ENCODE measurements at regions not wholly inside any gene's neighbourhood (a gene's known extent, or its start where the extent isn't known, plus 50 kb on each side); places are given as distances from the start of the nearest gene placed in this dataset.

DNA sequence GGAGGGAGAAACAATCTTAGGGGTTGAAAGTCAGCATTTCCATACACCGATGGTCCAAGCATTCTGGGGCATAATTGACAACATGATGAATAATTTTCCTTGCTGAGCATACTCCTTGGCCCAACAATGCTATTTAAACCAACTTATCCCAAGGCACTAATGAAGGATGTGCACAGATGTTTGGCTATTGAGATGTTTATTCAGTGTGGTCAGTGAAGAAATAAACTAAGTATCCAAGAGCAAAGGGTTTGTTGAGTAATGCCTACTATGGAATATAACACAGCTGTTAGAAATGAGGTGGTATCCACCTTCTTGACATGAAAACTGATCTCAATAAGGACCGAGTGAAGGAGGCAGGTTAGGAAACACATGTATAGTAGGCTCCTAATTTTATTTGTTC lies 53.9 kb upstream of the RAB6D start:
- no peaks in the 10 kb centered on the region for H3K36me3 ChIP-seq
- intact Hi-C loops (cut with DNase I; ENCODE audit: low total_unique reads), result loop anchor here (10.0 kb wide), 1 partner anchor 107 kb away; the partner anchor contains the start of gene CCDC74A
- WGBS, 2 donors (ENCODE audit: low coverage in 1 of 2), result 42 to 69% methylated on average over 2 of the region's 2 CpGs
- no peak for DNase-seq
- no peaks in the 10 kb centered on the region for H3K9me3 ChIP-seq
- H3K27me3 ChIP-seq, result peaks cover 14% of the 10 kb centered on the region
- no peaks in the 10 kb centered on the region for H3K4me1 ChIP-seq
- in situ Hi-C loops (cut with MboI; ENCODE audit: low pct_ligation_motif_present in 1 of 4, low pct_unique_long_range_greater_than_20kb in 1 of 4, low sequenced_read_pairs in 3 of 4), result loop anchor here in 2 of 4 donors (25.0 kb wide), 1 partner anchor 244 kb away; no protein-coding TSS in a partner anchor
- no peak for TF ChIP-seq EP300 (IDR thresholded peaks at IDR 0.05; ENCODE audit: low read depth)
- no peak for TF ChIP-seq POLR2AphosphoS5 (IDR thresholded peaks at IDR 0.05)
- no peak for TF ChIP-seq POLR2A (IDR thresholded peaks at IDR 0.05)
- TF ChIP-seq, protein P1, sequence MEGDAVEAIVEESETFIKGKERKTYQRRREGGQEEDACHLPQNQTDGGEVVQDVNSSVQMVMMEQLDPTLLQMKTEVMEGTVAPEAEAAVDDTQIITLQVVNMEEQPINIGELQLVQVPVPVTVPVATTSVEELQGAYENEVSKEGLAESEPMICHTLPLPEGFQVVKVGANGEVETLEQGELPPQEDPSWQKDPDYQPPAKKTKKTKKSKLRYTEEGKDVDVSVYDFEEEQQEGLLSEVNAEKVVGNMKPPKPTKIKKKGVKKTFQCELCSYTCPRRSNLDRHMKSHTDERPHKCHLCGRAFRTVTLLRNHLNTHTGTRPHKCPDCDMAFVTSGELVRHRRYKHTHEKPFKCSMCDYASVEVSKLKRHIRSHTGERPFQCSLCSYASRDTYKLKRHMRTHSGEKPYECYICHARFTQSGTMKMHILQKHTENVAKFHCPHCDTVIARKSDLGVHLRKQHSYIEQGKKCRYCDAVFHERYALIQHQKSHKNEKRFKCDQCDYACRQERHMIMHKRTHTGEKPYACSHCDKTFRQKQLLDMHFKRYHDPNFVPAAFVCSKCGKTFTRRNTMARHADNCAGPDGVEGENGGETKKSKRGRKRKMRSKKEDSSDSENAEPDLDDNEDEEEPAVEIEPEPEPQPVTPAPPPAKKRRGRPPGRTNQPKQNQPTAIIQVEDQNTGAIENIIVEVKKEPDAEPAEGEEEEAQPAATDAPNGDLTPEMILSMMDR (IDR thresholded peaks at IDR 0.05), result no peak
- no peak overlapping the region for H3K4me3 ChIP-seq
- H3K27ac ChIP-seq, result no peak overlapping the region

DNA sequence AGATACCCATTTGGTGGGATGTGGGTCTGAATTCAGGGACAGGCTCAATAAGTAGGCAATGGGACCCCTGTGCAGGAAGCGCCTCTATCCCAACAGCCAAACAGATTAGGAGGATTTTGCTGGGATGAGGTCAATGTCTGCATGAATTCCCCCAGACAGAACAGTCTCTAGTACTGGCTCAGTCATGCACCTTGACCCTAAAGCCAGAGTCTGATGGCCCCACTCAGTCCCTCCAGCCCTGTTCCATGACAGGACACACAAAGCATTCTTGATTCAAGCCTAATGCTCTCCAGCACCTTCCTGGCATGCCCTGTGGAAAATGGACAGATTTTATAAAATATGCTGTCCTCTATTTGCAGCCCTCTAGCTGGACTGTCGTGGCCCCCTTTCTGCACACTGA lies 49.8 kb upstream of the RAB6D start:
- H3K9me3 ChIP-seq, result no peaks in the 10 kb centered on the region
- no peaks in the 10 kb centered on the region for H3K36me3 ChIP-seq
- intact Hi-C loops (cut with DNase I; ENCODE audit: low total_unique reads) (loop anchor here (10.0 kb wide), 1 partner anchor 111 kb away; the partner anchor contains the start of gene CCDC74A), in situ Hi-C loops (cut with MboI; ENCODE audit: low pct_ligation_motif_present in 1 of 4, low pct_unique_long_range_greater_than_20kb in 1 of 4, low sequenced_read_pairs in 3 of 4) (loop anchor here in 2 of 4 donors (25.0 kb wide), 1 partner anchor 249 kb away; no protein-coding TSS in a partner anchor)
- no peak overlapping the region for H3K4me3 ChIP-seq
- no peak for TF ChIP-seq POLR2A (IDR thresholded peaks at IDR 0.05)
- TF ChIP-seq POLR2AphosphoS5 (IDR thresholded peaks at IDR 0.05), result no peak
- no peak for TF ChIP-seq EP300 (IDR thresholded peaks at IDR 0.05; ENCODE audit: low read depth)
- TF ChIP-seq, protein P1 (IDR thresholded peaks at IDR 0.05), result no peak
- H3K4me1 ChIP-seq, result no peaks in the 10 kb centered on the region
- H3K27ac ChIP-seq, result no peak overlapping the region
- peaks cover 32% of the 10 kb centered on the region for H3K27me3 ChIP-seq
- no peak for DNase-seq
- 39 to 87% methylated on average over 2 of the region's 2 CpGs for WGBS, 2 donors (ENCODE audit: low coverage in 1 of 2)

Measured in transverse colon (tissue), 4 donors.